SK-N-MC (cell line): ENCODE measurements at regions not wholly inside any gene's neighbourhood (a gene's known extent, or its start where the extent isn't known, plus 50 kb on each side); places are given as distances from the start of the nearest gene placed in this dataset.

Source experiments
- DNase-seq: peaks from one replicate; pipeline ENCODE4 v3.0.0-alpha.2; 2011; ENCODE audit warnings: low read depth, low spot score
- H3K27ac ChIP-seq: fragments of 200-600 bp; sonication (generic); 2 replicates; pipeline ENCODE4 v1.5.1; 2016; ENCODE audit warnings: mixed run types
- H3K36me3 ChIP-seq: fragments of 200-600 bp; sonication (generic); 2 replicates; pipeline ENCODE4 v1.6.1; 2017; ENCODE audit warnings: antibody characterized with exemption, low read length, mixed read lengths; ENCODE audit not compliant: insufficient read depth
- H3K4me3 ChIP-seq: fragments of 200-600 bp; sonication (generic); 2 replicates; pipeline ENCODE4 v1.5.1; 2016
- H3K9ac ChIP-seq: fragments of 200-600 bp; sonication (generic); 2 replicates; pipeline ENCODE4 v1.8.0; 2017; ENCODE audit warnings: mixed run types, mixed read lengths; ENCODE audit not compliant: insufficient read length
- H3K9me3 ChIP-seq: fragments of 200-600 bp; sonication (generic); 2 replicates; pipeline ENCODE4 v1.6.1; 2017; ENCODE audit warnings: low read depth, mild to moderate bottlenecking, antibody characterized with exemption, low read length, moderate library complexity, mixed read lengths
- EZH2 ChIP-seq: fragments of 200-600 bp; sonication (generic); IDR thresholded peaks from one replicate; pipeline ENCODE4 v1.6.1; 2017; ENCODE audit warnings: antibody characterized with exemption
- FOXP2 ChIP-seq: optimal IDR thresholded peaks from 2 replicates; pipeline ENCODE3; 2011; ENCODE audit warnings: mild to moderate bottlenecking, moderate library complexity; ENCODE audit not compliant: insufficient read depth; ENCODE audit errors: extremely low read length, control extremely low read depth
- POLR2AphosphoS5 ChIP-seq: IDR thresholded peaks from 2 replicates; pipeline ENCODE4 v1.6.1; 2012; ENCODE audit warnings: mild to moderate bottlenecking, low read depth, low read length, borderline replicate concordance

DNA sequence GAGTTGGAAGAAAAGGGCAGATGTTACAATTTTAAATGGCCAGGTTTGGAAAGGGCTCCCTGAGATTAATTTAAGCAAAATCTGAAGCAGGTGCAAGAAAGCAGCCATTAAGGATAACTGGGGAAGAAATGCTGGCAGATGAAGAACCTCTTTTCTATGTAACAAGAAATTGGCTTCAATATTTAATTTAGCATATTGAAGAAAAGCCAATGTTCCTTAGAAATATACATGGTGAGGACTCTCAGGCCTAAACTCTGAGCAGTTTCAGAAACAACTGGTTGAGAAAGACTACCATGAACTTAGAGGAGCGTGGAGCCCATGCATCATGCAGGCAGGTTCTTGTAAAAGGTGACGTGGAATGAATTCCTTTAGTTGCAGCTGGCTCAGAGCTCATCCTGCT lies 152.8 kb downstream of the LRIG3 start:
- H3K36me3 ChIP-seq: no peaks in the 10 kb centered on the region
- no peak for DNase-seq
- no peak overlapping the region for H3K27ac ChIP-seq
- no peak for TF ChIP-seq EZH2
- TF ChIP-seq FOXP2: no peak
- TF ChIP-seq POLR2AphosphoS5: no peak
- no peak overlapping the region for H3K9ac ChIP-seq
- no peak overlapping the region for H3K4me3 ChIP-seq
- no peaks in the 10 kb centered on the region for H3K9me3 ChIP-seq

GRCh38 chr12:58773986-58774385 lies 146.3 kb downstream of the LRIG3 start:
- TF ChIP-seq FOXP2 (no peak), EZH2 (no peak), POLR2AphosphoS5 (no peak)
- H3K9ac ChIP-seq: no peak overlapping the region
- H3K36me3 ChIP-seq: no peaks in the 10 kb centered on the region
- H3K9me3 ChIP-seq: no peaks in the 10 kb centered on the region
- no peak overlapping the region for H3K27ac ChIP-seq
- DNase-seq: no peak
- H3K4me3 ChIP-seq: no peak overlapping the region

DNA sequence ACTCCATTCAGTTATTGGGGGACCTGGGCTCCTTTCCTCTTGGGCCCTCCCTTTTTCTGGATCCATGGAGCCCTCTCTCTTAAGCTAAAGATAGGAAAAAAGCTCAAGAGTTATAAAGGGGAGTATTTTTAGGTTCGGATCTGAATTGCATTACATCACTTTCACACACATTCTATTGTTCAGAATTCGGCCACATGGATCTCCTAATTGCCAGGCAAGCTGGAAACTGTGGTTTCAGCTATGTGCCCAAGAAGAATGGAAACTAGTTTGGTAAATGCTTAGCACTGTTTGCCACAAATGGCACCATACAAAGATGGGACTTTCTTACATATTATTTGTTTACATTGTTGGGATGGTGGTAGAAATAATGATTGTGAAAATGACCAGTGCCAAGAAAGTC lies 145.6 kb downstream of the LRIG3 start:
- H3K9ac ChIP-seq: no peak overlapping the region
- no peak overlapping the region for H3K4me3 ChIP-seq
- H3K27ac ChIP-seq: no peak overlapping the region
- no peaks in the 10 kb centered on the region for H3K9me3 ChIP-seq
- TF ChIP-seq FOXP2 (no peak), EZH2 (no peak), POLR2AphosphoS5 (no peak)
- DNase-seq: no peak
- no peaks in the 10 kb centered on the region for H3K36me3 ChIP-seq

DNA sequence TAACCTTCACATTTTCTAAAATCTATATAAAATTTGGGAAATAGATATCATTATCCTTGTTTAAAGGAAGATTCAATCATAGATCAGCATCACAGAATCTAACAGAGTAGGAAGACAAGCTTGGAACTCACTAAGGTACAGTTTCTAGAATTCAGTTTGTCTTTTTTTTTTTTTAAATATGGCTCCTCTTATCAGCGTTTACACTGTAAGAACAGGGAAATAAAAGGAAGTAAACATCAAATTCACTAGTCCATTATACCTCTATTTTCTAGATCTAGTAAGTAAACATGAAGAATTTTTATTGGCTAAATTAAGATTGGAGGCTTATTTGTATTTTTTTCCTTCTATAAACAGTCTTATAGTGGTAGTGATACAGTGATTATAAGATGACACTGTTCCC lies 144.9 kb downstream of the LRIG3 start:
- Histone ChIP-seq H3K27ac (no peak overlapping the region), H3K9ac (no peak overlapping the region), H3K4me3 (no peak overlapping the region), H3K9me3 (no peaks in the 10 kb centered on the region), H3K36me3 (no peaks in the 10 kb centered on the region)
- no peak for DNase-seq
- TF ChIP-seq EZH2: no peak
- TF ChIP-seq FOXP2: no peak
- TF ChIP-seq POLR2AphosphoS5: no peak

DNA sequence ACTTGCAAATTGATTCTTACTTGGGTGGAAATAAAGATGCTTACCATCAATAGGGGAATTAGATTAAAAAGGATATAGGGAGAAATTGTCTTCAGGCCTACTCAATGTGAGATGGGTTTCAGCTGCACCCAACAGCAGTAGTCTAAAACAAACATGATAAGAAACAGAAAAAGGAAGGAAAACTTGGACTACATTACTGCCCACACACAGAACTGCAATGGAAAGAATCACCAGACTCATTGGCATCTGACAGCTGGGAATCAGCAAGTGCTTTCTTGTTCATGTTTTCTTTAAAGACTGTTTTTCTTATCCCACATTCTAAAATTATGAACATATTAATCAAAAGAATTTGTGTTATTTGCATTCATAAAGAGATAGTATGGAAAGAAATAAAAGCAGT lies 144.2 kb downstream of the LRIG3 start:
- Histone ChIP-seq H3K36me3 (no peaks in the 10 kb centered on the region), H3K9ac (no peak overlapping the region), H3K9me3 (no peaks in the 10 kb centered on the region), H3K4me3 (no peak overlapping the region), H3K27ac (no peak overlapping the region)
- no peak for DNase-seq
- no peak for TF ChIP-seq POLR2AphosphoS5
- TF ChIP-seq EZH2: no peak
- no peak for TF ChIP-seq FOXP2

DNA sequence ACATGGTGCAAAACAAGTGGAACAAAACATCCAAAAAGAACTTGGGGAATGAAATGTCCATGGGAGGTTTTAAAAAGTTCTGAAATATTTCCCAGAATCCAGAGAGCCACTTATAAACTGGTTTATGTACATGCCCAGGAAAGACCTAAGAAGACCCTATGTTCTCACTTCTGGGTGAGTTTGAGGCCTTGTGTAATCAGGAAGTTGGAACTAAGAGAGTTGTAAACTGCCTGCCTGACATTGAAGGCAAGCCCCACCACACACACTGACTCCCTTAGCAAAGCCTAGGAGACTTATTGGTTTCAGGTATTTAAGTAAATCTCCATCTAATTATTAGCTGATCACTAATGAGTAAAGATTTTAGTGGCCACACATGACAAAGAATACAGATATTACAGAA lies 142.5 kb downstream of the LRIG3 start:
- H3K9me3 ChIP-seq: no peaks in the 10 kb centered on the region
- H3K4me3 ChIP-seq: no peak overlapping the region
- no peak overlapping the region for H3K27ac ChIP-seq
- H3K9ac ChIP-seq: no peak overlapping the region
- no peaks in the 10 kb centered on the region for H3K36me3 ChIP-seq
- no peak for DNase-seq
- no peak for TF ChIP-seq EZH2
- no peak for TF ChIP-seq POLR2AphosphoS5
- TF ChIP-seq FOXP2: no peak

DNA sequence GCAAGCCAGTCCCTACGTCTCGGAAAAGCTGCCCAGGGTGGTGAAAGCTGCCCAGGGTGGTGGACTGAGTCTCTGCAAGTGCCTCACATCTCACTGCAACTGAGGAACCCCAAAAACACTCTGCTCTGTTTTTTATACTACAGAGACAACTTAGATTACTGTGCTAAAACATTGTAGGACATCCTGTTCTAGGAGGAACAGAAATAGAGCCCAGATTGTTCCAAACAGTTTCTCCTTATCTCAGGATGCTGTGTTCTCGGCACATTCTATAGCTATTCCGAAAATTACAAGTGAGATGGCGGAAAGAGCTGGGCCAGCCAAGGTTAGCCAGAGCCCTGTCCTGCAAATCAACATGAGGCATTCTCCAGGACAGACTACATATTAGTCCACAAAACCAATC lies 138.7 kb downstream of the LRIG3 start:
- Histone ChIP-seq H3K27ac (no peak overlapping the region), H3K9ac (no peak overlapping the region), H3K9me3 (no peaks in the 10 kb centered on the region), H3K4me3 (no peak overlapping the region), H3K36me3 (no peaks in the 10 kb centered on the region)
- no peak for DNase-seq
- TF ChIP-seq POLR2AphosphoS5 (no peak), FOXP2 (no peak), EZH2 (no peak)

GRCh38 chr12:58787021-58787760 lies 133.1 kb downstream of the LRIG3 start:
- DNase-seq: no peak
- 0 out of 2 replicates have a peak, but pooled peaks cover 3% of the 10 kb centered on the region for H3K9me3 ChIP-seq
- H3K9ac ChIP-seq: no peak overlapping the region
- H3K4me3 ChIP-seq: no peak overlapping the region
- H3K27ac ChIP-seq: no peak overlapping the region
- no peak for TF ChIP-seq FOXP2
- no peaks in the 10 kb centered on the region for H3K36me3 ChIP-seq

DNA sequence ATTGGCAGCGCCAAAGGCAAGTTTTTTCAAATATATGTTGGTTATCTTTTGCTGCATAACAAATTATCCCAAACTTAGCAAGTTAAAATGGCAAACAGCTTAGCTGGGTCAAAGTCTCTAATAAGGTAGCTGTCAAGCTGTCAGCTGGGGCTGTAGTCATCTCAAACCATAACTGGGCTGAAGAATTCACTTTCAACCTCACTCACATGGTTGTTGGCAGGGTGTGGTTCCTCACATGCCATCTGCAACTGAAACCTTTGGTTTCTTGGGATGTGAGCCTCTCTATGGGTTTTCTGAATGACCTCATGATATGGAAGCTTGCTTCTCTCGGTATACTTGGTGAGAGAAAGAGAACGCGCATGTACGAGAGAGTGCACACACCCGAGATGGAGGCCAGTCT lies 125.4 kb downstream of the LRIG3 start:
- Histone ChIP-seq H3K27ac (no peak overlapping the region), H3K36me3 (no peaks in the 10 kb centered on the region), H3K9me3 (0 out of 2 replicates have a peak, but pooled peaks cover 3% of the 10 kb centered on the region), H3K4me3 (no peak overlapping the region), H3K9ac (no peak overlapping the region)
- no peak for DNase-seq
- TF ChIP-seq POLR2AphosphoS5 (no peak), EZH2 (no peak), FOXP2 (no peak)

- H3K27ac ChIP-seq: no peak overlapping the region
- TF ChIP-seq EZH2 (no peak), FOXP2 (no peak), POLR2AphosphoS5 (no peak)
- no peak for DNase-seq
- no peaks in the 10 kb centered on the region for H3K36me3 ChIP-seq
- H3K9ac ChIP-seq: no peak overlapping the region
- H3K9me3 ChIP-seq: 0 out of 2 replicates have a peak, but pooled peaks cover 3% of the 10 kb centered on the region
- no peak overlapping the region for H3K4me3 ChIP-seq
Observed at GRCh38 chr12:58795825-58796224, 124.5 kb downstream of the LRIG3 start.
